ENCODE measurements at regions not wholly inside any gene's neighbourhood (a gene's known extent, or its start where the extent isn't known, plus 50 kb on each side); places are given as distances from the start of the nearest gene placed in this dataset.
"Not testable (repeated sequence)": the region's sequence is repeated elsewhere in the genome, so short reads cannot be mapped to it uniquely, and the experiment has no call there.

DNA sequence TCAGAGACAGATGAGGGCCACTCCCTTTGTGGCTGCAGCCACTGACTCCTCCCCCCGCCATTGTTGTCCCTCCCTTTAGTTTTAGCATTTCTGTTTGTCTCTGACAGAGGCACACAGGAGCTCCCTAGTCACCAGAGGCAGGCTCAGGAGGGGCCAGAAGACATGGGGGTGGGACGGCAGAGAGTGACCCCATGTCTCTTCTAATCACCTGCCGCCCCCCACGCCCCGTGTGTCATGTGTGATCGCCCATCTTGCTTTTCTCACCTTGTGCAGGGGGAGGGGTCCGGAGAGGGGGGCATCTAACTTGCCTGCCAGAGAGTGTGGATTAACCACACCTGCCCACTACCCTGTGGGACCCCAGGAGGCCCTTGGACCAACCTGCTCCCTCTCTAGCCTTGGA, 246.7 kb upstream of the TP53TG3C start:
- not testable (repeated sequence) for DNase-seq

DNA sequence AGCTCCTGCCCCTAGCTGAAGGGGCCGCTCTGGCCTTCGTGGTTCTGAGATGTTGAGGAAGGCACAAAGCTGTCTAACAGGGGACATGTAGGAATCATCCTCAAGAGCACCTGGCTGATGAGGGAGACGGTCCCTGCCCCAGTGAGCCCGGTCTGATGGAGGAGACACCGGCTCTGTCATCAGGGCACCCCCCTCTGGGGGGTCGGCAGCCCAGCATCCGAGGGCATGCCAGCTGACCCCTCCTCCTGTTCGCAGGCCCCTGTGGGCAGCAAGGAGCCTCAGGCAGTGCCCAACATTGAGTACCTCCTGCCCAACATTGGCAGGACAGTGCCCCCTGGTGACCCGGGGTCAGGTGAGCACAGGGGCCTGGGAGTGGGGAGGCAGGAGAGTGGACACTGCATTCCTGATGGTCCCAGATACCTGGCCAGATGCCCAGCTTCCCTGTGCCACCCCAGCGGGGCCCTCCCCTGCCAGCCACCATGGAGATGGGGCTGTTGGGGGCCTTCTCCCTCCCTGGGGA, 247.9 kb upstream of the TP53TG3C start:
- not testable (repeated sequence) for DNase-seq

DNA sequence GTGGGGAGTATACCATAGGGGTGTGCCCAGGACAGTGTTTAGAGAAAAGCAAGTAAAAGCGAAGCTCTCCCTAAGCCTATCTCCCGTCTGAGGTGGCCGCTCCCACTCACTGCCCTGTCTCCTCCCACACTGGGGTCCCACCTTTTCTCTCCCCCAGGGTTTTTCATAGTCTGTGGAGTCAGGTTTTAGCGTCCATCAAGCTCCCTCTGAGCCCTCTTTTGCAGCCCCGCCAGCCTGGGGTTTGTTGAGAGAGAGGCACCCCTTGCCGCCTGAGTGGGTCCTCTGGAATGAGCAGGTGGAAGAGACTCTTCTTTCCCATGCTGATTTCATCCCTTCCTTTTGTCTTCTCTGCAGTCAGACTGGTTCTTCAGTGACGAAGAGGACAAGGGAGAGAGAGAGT, 248.7 kb upstream of the TP53TG3C start:
- DNase-seq: not testable (repeated sequence)

DNA sequence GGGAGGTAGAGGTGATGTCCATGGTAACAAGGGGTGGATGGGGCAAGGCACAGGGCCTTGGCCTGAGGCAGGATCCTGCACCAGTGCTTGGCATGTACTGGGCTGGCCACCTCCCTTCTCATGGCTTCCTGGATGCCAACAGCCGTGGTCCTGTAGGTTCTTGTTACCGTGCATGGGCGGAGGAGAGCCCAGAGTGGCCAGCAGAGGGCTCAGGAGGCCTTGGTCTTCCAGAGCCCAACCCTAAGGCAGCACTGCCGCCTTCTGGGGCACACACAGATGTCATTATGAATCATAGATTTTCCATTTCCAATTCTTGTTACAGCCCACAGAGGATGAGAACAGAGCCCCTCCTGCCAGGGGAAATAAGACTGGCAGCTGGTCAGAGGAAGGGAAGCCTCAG, 254.2 kb upstream of the TP53TG3C start:
- not testable (repeated sequence) for DNase-seq

- not testable (repeated sequence) for DNase-seq
Observed at GRCh38 chr16:32937929-32938328, 256.1 kb upstream of the TP53TG3C start.

DNA sequence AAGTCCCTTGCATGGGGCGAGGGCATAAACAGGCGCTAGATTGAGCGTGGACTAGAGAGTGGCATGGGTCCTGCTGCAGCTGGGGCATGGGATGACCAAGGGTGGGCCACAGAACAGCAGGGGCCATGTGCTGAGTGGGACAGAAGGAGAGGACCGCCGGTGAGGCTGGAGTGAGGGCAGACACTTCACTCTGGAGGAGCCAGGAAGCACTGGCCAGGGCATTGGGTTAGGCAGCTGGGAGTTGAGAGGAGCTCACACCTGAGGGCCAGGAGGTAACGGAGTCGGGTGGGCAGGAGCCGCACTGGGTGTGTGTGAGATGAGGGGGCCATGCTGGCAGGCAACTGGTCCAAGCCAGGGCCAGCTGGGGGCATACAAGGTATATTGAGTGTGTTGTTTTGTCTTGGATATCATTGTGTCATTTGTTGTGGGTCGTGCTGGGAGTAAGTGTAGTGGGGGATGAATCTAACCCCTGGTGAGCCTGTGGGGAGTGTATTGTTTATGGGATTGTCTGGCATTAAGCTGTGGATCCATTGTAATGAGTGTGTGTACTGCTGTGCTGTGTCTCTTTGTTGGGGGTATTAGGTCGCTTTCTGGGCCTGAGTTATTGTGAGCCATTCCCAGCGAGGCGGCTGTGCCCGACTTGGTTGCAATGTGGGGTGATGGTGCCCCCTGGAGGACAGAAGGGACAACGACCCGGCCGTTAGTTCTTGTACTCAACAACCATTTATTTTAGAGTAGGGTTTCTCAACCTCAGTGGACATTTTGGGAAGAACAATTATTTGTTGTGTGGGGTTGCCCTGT, 256.5 kb upstream of the TP53TG3 start:
- peak; percentile 10 for DNase-seq

- DNase-seq: not testable (repeated sequence)
Observed at GRCh38 chr16:32925192-32925591, 249.2 kb upstream of the TP53TG3 start.

DNA sequence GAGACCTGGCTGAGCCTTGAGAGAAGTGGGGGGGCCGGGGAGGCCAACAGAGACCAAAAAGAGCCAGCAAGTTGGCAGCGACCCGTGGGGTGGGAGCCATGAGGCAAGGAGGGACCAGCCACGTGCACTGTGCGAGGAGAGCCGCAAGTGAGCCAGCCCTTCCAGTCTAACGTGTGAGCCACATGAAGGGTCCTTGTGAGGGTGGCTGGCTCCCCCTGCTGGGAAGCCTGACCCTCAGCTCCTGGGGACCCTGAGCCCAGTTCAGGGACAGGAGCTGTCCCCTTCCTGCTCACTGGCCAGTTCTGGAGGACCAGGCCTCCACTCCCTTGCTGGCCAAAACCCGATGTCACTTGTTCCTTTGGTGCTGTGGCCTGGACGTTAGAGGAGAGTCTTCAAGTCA, 246.6 kb upstream of the TP53TG3 start:
- DNase-seq: not testable (repeated sequence)

GRCh38 chr16:32915346-32915745, 239.4 kb upstream of the TP53TG3 start:
- not testable (repeated sequence) for DNase-seq

DNA sequence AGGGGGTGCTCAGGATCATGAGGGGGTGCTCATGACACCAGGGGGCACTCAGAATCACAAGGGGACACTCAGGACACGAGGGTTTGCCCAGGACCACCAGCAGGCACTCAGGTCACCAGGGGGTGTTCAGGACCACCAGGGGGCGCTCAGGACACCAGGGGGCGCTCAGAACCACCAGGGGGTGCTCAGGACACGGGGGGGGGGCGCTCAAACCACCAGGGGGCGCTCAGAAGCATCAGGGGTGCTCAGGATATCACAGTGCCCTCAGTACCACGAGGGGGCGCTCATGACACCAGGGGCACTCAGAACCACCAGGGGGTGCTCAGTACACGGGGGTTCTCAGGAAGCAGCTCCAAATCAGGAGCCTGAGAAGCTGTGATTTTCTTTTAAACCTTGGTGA, 221.8 kb upstream of the TP53TG3 start:
- peak; percentile 67 for DNase-seq

DNA sequence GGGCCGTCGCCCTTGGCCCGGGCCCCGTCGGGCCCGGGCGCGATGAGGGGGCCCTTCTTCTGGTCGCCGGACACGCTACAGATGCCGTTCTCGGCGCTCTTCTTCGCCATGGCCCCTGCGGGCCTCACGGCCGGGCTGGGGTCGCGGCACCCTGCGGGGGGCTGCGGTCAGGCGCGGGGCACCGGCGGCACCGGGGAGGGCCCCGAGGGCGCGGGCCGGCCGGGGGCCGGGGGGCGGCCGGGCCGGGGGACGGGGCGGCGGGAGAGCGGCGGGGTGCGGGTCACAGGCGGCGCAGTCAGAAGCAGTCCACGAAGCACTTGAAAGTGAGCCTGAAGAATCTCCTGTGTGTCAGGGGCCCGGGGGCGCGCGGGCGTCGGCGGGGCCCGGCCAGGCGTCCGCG, 209.4 kb upstream of the TP53TG3 start:
- DNase-seq: not testable (repeated sequence)

DNA sequence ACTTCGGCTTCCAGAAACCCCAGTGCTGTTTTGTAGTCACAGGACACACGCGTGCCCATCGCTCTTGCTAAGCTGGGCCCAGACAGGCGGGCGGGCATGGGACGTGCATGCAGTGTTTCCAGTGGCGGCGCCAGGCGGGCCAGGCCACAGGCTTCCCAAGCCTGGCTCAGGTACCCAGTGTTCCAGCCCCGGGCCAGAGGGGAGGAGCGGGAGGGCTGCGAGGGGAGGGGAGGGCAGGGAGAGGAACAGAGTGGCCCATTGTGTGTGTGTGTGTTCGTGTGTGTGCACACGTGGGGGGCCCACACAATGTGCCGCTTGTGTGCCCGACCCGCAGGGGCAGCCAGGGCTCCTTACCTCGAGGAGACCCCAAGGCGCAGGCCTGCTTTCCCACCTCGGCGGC, 208.6 kb upstream of the TP53TG3 start:
- not testable (repeated sequence) for DNase-seq

GRCh38 chr16:32882328-32882857, 206.4 kb upstream of the TP53TG3 start:
- not testable (repeated sequence) for DNase-seq

- not testable (repeated sequence) for DNase-seq
Observed at GRCh38 chr16:32881631-32882030, 205.7 kb upstream of the TP53TG3 start.

DNA sequence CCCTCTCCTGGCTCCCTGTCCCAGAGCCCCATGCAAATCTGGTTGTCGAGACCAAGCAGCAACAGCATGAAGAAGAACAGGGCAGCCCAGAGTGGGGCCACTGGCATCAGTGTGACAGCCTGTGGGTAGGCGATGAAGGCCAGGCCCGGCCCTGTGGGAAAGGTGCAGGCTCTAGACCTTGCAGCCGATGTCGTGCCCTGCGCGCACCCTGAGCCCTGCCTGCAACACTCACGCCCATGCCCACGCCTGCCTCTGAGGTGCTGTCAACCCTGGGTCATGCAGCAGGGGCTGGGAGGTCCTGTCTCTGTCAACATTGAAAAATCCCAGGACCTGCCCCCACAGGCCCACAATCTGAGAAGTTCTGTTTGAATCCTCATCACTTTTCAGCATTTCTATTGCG, 204.0 kb upstream of the TP53TG3 start:
- not testable (repeated sequence) for DNase-seq

DNA sequence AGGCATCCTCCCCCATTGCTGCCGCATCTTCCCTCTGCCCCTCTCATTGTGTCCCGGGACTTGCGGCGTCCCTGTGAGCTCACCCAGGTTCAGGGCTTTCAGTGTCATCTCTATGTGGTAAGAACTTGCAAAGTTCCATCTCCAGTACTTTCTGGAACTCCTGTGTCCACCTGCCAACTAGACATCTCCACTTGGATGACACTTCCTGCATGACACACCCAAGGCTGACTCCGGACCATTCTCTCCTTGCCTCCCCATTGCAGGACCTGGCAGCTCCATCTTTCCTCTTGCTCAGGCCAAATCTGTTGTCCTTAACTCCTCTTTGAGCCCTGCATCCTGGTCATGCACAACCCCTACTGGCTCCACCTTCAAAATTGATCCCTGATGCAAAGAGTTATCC, 200.8 kb upstream of the TP53TG3 start:
- not testable (repeated sequence) for DNase-seq

- not testable (repeated sequence) for DNase-seq
Observed at GRCh38 chr16:32873783-32874182, 197.8 kb upstream of the TP53TG3 start.

DNA sequence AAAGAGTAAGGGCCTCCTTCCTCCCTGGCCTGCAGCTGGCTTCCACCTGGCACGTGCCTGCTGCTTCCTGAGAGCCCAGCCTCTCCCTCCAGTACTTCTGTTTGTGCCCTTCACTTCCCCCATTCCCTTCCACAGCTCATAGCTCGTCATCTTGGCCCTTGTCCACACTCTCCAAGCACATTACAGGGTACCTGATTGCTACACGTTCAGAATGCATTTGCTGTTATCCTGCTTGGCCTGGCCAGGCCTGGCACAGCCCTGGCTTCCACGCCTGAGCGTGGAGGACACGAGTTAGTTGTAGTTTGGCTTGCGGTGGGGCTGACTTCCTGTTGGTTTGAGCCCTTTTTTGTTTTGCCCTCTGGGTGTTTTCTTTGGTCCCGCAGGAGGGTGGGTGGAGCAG, 197.2 kb upstream of the TP53TG3 start:
- not testable (repeated sequence) for DNase-seq

DNA sequence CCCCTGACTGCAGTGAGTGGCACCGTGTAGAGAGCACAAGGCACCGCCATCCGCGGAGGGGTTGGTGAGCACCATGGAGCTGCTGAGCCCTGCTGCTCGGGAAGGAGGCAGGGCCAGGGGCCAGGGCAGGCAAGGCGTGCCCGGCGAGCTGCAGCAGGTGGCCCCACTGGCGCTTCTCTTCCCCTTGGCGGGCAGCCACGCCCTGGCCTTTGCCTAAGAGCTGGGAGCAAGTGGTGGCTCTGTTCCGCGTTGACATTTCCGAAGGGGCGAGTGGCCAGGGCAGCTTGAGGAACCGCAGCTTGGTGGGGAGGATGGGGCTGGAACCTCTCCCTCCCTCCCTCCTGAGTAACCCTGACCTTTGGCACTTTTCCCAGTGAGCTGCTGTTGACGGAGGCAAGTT, 194.7 kb upstream of the TP53TG3 start:
- DNase-seq: not testable (repeated sequence)

DNA sequence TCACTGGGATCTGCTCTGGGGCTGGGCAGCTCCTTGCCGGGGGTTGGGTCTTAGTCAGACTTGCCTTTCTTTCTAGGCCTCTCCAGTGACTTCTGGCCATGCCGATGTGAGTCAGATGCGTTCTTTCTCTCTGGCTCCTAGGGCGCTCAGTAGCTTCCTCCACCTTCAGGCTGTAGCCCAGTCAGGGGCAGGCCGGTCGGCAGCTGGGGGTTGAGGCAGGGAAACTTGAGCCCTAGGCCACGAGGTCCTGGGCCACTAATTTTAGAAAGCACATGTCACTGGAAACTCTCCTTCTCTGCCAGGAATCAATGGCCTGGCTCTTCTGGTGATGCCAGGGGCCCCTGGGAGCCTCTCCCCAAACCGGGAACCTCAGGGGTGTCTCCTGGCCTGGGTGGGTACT, 192.4 kb upstream of the TP53TG3 start:
- DNase-seq: not testable (repeated sequence)

DNA sequence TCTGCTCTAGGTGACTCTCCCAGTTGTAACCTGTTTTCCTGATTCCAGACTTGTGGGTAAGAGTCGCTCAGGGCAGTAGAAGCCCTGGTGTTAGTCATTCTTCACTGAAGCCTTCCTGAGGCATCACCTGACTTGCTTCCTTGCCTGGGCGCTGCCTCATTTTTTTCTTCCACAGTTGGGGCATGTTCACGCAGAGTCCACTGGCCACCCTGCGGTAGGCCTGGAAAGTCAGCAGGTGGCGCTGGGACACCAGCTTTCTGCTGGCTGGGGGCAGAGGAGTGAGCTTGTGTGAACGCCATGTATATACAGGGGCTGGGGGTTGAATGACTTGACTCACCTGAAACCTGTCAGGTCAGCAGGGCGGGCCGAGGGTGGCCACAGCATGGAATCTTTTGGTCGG, 189.3 kb upstream of the TP53TG3 start:
- not testable (repeated sequence) for DNase-seq

GRCh38 chr16:32861476-32862201, 185.7 kb upstream of the TP53TG3 start:
- DNase-seq: not testable (repeated sequence)

DNA sequence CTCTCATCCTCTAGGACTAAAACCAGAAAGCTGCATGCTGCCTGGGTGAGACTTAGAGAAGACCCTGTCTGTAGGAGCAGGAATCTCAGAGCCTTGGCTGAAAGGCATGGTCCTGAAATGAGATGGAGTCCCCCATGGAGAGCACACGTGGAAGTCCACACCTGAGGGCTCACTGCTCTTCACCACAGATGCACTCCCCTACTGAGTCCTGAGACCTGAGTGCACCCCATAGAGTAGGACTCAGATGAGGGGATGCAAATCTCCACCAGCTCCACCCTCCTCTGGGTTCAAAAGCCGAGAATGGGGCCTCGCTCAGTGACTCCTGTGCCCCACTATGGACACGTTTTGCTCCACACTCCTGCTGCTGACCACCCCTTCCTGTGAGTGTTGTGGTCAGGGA, 171.4 kb upstream of the TP53TG3 start:
- not testable (repeated sequence) for DNase-seq

- DNase-seq: not testable (repeated sequence)
Observed at GRCh38 chr16:32845572-32845971, 169.6 kb upstream of the TP53TG3 start.

Data from stimulated activated CD4-positive, alpha-beta T cell treated with anti-CD3 and anti-CD28 coated beads, Interleukin-1b, Interleukin-23, amount 100 ng/mL, for 48 hours (primary cell).